Stimulated activated CD8-positive, alpha-beta memory T cell treated with anti-CD3 and anti-CD28 coated beads, Interleukin-15, amount 100 ng/mL, for 24 hours (primary cell): ENCODE measurements at regions not wholly inside any gene's neighbourhood (a gene's known extent, or its start where the extent isn't known, plus 50 kb on each side); places are given as distances from the start of the nearest gene placed in this dataset.
"Not testable (repeated sequence)": the region's sequence is repeated elsewhere in the genome, so short reads cannot be mapped to it uniquely, and the experiment has no call there.

Source experiments
- DNase-seq: peaks from one replicate; pipeline ENCODE4 v3.0.0-alpha.2; 2020; ENCODE audit warnings: low read depth

DNA sequence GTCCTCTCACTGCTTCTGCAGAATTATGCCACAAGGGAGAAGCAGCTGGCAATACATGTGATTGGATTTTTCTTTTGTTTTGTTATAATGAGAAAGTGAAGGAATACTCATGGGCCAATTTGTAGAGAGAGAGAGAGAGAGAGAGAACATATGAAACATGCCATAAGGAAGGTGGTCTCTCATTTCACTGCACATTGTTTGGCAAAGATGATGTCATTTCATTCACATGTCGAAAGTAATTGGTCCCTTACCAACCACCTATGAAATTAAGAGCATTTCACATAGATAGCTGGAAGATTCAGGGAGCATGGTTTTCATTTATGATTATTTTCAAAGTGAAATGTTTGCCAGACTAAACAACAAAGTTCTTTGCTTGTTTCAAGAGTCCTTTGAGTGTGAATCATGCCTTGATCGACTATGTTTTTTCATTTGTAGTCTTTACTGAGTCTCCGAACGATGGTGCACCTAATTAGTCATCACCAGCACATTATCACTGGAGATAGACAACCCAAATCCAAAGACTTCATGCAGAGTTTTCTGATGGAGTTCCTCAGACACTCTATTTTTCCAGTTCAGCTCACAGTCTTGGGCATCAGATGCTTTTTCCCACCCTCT is 130.1 kb upstream of the ZEB1 start:
- DNase-seq: no peak

DNA sequence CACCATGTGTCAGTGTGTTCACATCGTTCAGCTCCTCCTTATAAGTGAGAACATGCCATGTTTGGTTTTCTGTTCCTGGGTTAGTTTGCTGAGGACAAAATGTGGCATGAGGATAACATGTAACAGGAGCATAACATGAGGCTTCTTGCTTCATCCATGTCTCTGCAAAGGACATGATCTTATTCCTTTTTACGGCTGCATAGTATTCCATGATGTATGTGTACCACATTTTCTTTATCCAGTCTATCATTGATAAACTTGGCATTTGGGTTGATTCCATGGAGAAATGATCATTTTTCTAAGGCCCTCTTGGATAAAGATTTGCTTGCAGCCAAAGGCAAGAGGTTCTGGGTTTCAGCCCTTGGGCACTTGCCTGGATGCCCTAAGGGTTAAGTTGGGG is 128.5 kb upstream of the ZEB1 start:
- no peak for DNase-seq

DNA sequence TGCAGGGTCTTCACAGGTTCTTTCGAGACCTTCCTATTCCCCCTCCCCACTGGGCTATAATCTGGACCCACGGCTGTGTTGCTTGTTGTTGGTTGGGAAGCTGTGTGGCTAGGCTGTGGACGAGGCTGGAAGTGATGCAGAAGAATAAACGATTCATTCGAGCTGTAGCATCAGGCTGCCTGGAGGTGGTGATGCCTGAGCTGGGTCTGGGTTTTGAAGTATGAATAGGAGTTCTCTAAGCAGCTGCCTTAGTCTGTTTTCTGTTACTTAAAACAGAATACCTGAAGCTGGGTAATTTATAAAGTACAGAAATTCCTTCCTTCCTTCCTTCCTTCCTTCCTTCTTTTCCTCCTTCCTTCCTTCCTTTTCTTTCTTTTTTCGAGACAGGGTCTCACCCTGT is 126.5 kb upstream of the ZEB1 start:
- DNase-seq: no peak

DNA sequence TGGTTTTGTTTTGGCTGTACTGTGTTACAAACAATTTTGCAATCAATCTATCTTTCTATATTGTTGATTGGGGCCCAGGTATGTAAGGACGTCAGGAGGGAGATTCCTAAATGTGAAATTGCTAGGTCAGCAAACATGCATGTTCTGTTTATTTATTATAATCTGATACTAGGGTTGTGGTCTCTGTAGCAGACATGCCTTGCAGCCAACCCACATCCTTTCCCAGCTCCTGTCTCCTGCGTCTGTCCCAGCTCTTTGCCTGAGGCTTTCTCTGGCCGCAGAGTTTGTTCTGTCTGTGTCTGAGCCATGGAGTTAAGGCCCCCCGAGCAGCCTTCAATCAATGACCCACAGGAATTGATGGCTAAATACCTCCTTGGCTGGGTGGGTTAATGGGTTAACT is 124.0 kb upstream of the ZEB1 start:
- no peak for DNase-seq

DNA sequence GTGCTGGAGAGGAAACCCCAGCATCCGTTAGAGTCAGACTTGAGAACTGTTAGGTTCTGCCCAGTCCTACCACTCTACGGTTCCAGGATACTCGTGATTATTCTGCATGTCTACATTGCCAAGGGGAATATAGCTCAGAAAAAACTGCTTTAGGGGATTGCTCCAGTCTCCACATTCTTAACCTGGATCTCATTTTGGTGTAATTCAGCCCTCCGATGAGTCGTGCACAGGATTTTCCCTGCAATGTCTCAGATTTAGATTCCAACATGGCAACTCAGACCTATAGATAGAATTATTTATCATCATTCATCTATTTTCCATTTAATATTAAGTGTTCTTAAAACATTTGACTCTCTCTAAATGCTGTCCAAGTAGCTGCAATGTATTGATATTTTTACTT is 121.1 kb upstream of the ZEB1 start:
- no peak for DNase-seq

DNA sequence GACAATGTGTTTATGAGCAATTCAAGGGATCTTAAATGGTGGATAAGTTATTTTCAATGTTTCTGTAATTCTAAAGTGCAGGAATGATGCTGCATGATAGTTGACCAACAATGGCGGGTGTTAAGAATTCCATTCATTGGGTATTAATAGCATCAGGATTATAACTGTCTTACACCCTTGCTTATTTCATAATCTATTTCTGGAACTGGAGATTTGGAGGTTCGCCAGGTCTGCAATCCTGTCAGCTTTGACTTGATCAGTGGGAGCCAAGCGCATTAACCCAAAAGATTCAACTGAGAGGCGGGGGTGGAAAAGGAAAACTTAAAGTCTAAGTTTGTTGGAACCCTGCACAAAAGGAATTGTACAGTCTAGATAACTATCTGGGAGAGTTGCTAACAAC is 114.9 kb upstream of the ZEB1 start:
- DNase-seq: no peak

DNA sequence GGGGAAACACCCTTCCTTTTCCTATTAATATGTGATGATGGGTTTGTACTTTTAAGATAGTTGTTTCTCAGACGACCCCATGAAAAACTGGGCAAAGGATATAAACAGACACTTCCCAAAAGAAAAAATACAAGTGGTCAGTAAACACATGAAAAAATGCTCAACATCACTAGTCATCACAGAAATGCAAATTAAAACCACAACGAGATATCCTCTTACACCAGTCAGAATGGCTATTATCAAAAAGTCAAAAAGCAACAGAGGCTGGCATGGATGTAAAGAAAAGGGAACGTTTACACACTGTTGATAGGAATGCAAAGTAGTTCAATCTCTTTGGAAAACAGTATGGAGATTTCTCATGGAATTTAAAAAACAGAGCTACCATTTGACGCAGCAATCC is 111.4 kb upstream of the ZEB1 start:
- DNase-seq: no peak

DNA sequence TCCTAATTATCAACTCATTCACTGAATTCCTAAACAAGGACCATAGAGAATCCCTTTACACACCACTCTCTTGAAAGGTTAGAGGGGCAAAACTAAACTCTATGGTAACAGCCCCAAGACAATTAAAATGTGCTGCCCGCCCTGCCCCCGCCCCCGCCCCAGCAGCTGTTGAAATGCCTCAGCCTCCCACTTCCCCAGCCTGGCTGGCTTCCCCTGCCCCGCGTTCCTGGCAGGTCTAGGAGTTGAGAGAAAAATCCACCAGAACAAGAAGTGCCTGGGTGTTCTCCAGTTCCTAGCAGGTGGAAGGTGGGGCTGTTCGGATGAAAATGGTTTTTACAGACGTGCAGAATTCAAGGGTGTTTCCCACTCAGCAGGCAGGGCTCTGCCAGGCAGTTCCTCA is 109.5 kb upstream of the ZEB1 start:
- no peak for DNase-seq

DNA sequence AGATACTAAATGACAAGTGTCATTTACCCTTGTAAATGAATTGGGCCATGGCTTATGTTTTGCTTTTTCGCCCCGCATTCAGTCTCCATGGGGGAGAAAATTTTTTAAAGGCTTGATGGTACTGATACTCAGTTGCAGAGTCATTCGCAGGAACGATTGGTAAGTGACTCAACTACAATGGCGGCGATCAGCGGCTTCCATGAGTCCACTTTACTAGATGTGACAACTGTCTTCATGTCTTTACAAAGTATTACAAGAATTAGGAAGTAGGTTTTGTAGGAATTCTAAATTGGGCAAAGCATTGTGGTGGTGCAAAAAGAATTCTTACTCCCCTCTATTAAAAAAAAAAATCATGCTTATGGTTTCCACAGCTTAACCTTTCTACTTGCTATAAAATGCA is 108.8 kb upstream of the ZEB1 start:
- DNase-seq: no peak

DNA sequence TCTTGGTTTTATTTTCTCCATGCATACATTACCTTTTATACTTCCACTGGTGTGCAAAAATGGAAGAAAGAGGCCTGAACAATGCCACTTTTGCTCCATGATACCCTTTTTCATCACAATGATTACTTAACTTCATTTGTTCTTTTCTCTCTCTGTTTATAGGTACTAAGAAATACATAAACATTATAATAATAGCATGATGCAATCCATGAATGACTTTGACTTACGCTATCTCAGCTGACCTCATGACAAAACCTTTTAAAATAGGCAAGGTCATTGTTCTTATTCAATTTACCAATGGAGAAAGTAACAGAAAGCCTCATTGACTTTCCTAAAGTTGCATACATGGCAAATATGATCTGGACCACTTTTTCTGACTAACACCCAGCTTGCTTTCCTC is 105.1 kb upstream of the ZEB1 start:
- no peak for DNase-seq

DNA sequence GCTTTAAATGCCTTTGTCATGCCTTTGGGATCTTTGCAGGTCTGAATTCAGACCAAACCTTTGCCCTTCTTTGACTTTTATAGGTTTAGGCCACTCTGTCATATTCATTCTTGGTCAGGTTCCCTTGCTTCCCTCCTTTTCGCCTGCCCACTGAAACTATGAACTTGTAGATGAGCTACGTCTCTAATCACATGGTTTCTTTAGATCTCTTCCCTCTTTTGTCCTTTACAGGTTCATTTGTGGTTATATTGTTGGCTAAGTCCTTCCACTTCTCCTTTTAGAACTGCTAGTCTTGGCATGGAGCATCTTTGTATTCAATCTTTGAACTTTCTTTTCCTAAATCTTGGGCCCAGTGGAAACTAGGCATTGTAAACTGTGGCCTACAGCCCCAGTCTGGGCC is 104.0 kb upstream of the ZEB1 start:
- no peak for DNase-seq

DNA sequence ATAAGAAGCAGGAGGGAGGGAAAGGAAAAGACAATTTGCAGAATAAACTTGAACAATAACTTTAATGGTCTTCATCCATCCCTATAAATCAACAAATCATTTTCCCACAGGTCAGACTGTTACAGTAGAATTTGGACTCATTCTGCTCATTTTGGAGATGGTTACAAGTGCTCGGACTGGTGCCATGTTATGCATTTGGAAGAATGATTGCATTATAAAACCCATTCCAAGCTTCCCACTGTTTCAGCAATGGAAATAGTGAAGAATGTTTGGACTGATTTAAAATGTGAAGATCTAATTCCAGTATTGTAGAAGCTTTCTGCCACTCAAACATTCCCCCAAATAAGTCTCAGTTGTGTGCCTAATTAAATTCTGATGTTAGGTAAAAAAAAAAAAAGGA is 99.7 kb upstream of the ZEB1 start:
- DNase-seq: no peak

DNA sequence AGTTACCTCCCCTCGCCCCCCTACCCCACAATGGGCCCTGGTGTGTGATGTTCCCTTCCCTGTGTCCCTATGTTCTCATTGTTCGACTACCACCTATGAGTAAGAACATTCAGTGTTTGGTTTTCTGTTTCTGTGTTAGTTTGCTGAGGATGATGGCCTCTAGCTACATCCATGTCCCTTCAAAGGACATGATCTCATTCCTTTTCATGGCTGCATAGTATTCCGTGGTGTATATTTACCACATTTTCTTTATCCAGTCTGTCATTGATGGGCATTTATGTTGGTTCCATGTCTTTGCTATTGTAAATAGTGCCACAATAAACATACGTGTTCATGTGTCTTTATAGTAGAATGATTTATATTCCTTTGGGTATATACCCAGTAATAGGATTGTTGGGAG is 90.2 kb upstream of the ZEB1 start:
- DNase-seq: not testable (repeated sequence)

DNA sequence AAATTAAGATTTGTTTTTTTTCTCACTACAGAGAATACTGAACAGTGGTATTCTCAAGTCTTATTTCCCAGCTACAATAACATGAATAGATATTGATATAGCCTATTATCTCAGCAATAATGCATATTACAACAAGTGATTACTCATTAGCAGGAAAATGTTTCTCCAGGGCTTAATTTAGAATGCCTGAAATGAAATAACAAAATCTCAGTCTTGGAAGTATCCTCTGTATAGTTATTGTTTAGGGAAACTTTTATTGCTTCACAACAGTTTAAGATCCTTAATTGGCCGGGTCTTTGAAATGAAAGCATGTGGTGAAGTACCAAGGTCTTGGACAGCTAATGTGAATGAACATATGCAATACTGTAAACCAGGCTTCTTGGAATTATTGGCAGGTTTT is 79.1 kb upstream of the ZEB1 start:
- no peak for DNase-seq

DNA sequence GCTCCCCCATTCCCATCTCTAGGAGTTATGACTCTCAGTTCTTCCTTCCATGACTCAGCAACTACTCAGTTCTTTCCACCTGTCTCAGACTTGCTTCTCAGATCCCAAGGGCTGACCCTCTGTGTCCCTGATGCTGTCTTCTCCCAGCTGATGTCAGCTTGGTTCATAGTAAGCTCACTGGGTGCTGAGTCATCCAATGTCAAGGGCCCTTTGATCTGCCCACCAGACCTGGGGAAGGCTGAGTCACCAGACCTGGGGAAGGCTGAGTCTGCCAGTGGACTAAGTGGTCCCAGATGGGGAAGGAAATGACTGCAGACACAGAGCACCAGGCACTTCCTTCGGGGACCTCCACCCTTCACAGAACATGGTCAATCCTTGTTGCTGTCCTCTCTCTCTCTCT is 76.1 kb upstream of the ZEB1 start:
- DNase-seq: peak; percentile 3

DNA sequence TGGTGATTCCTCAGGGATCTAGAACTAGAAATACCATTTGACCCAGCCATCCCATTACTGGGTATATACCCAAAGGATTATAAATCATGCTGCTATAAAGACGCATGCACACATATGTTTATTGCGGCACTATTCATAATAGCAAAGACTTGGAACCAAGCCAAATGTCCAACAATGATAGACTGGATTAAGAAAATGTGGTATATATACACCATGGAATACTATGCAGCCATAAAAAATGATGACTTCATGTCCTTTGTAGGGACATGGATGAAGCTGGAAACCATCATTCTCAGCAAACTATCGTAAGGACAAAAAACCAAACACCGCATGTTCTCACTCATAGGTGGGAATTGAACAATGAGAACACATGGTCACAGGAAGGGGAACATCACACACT is 67.9 kb upstream of the ZEB1 start:
- not testable (repeated sequence) for DNase-seq

DNA sequence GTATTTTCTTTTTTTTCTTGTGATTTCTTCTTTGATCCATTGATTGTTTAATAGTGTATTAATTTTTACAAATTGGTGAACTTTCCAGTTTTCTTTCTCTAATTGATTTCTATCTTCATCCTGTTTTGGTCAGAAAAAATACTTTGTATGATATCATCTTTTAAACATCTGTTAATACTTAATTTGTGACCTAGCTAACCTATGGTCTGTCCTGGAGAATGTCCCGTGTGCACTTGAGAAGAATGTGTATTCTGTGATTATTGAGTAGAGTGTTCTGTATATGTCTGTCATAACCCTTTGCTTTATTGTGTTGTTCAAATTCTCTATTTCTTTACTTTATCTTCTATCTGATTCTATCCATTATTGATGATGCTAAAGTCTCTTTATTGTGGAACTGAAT is 65.8 kb upstream of the ZEB1 start:
- no peak for DNase-seq

DNA sequence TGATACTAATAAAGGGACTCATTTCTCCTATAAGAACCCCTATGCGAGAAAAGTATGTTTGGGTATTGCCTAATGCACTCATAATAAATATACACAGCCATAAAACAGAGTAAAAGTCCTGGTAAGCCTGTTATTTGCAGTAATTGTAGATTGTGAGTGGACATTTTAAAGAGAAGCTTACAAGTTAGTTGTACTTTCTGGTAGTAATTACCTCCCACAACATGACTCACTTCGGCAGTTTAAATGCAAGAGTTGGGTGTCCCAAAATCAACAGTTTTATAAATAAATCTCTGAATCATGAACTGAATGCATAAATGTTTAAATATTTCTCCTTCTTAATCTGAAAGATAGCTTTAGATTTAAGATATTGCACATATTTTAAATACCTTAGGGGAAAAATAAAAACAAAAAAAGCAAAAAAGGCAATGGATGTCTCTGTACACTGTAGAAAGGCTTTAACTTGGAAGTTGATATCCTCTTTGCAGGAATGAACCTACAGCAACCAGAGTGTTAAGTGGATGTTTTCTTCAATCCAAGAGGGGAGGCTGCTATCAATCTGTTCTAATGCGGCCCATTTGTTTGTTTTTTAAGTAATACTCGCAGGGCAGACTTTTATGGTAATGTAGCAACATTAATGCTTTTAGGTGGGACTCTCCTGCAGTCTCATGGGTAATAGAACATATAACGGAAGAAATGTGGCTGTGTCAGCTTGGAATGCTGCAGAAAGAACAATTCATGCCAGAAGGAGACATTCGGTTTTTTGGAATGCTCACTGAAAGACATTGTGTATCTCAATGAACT is 57.3 kb upstream of the ZEB1 start:
- DNase-seq: no peak

DNA sequence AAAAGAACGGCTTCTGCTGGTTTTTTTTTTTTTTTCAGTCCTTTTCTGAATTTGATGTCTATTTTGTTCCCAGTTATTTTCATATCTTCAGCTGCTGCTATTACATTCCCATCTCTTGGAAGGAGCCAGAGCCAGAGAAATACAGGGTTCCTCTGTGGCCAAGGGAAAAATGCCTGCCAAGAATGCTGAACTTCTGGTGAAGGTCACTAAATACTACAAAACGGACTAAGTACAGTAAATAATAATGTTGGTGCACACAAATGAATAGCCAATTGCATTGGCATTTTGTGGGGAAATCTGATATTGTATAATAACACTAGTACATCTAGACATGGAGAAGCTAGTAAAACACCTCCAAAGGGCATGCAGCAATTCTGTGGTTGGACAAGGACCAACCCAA is 56.3 kb upstream of the ZEB1 start:
- no peak for DNase-seq

DNA sequence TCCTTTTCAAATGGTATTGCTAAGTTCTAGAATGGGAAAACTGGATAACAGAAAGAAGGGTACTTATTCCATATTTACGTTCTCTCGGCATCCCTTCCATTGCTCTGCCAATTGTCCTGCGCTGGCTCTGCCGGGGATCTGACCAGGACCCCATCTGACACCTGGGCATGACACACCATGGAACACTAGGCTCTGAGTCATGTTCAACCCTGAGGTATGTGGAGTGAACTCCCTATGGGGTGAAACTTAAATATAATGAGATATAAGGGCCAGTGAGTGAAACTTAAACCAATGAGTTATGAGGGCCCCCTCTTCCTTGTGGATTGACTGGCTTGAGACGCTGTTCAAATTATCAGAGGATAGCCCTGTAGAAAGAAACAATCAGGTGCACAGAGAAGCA is 55.1 kb upstream of the ZEB1 start:
- no peak for DNase-seq

DNA sequence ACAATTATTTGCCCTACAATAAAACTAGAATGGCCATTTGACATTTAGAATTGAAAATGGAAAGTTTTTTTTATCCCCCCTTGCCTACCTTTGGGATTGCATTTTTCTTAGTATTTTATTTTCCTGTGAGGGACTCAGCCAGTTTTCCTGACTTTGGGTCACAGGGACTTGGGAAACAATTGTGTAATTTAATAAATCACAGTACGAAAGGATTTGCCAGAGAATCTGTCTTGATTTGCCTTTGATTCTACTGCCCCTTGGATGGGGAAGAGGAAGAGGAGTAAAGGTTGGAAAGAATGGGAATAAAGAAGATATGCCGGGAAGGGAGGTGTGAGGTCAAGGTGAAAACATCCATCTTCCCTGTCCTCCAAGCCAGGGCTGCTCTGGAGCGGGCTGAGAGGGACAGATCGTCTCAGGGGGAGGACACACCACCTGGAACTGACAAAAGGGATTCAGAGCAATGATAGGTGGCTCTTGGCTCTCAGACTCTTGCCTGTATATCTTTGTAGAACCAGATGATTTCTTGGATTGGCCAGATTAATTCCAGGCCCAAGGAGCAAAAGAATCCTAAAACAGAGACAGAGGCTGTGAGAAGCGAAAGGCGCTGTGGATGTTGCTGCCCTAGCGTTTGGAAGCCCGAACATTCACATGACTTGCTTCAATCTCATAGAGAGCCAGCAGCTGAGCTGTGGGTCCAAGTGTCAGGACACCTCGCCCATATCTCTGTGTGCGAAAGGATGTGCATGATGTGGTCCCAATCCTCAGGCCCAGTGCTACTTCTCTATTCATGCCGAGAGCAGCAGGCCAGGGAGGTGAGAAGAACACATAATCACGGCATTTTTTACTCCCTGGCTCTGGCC is 50.3 kb upstream of the ZEB1 start:
- no peak for DNase-seq
